ENCODE measurements at regions not wholly inside any gene's neighbourhood (a gene's known extent, or its start where the extent isn't known, plus 50 kb on each side); places are given as distances from the start of the nearest gene placed in this dataset.
"Not testable (repeated sequence)": the region's sequence is repeated elsewhere in the genome, so short reads cannot be mapped to it uniquely, and the experiment has no call there.

- Mint-ChIP-seq H3K4me3 (no peak overlapping the region), H3K9me3 (no peaks in the 10 kb centered on the region), H3K36me3 (ENCODE audit: insufficient read depth in 2 of 2) (no peaks in the 10 kb centered on the region), H3K27me3 (ENCODE audit: low read depth) (peaks cover under 1% of the 10 kb centered on the region), H3K4me1 (ENCODE audit: low read depth) (no peaks in the 10 kb centered on the region), H3K27ac (no peak overlapping the region)
- ATAC-seq (replicated peaks in 1 of 2) (no peak), DNase-seq (no peak)
These were observed 54.3 kb upstream of the LRCH1 start for GRCh38 chr13:46498650-46499049.

DNA sequence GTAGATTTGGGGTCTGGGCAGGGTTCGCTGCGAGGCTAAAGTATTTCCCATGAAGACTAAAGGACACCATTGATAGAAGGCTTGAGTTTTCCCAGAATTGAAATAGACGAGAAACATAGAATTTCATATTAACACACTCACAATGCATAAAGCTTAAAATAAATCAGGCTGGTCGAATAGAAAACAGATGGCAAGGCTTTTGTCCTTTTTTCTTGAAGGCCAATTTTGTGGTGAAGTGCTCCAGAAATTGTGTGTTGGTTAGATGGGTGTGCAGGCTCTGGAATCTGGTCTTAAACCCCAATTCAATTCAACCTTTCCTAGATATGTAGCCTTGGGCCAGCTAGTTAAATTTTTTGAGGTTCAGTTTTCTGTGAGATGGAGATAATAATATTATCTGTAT, 56.9 kb upstream of the LRCH1 start:
- Mint-ChIP-seq H3K9me3 (no peaks in the 10 kb centered on the region), H3K4me1 (ENCODE audit: low read depth) (no peaks in the 10 kb centered on the region), H3K27ac (no peak overlapping the region), H3K4me3 (no peak overlapping the region), H3K27me3 (ENCODE audit: low read depth) (no peaks in the 10 kb centered on the region), H3K36me3 (ENCODE audit: insufficient read depth in 2 of 2) (no peaks in the 10 kb centered on the region)
- ATAC-seq (replicated peaks in 1 of 2) (no peak), DNase-seq (no peak)

DNA sequence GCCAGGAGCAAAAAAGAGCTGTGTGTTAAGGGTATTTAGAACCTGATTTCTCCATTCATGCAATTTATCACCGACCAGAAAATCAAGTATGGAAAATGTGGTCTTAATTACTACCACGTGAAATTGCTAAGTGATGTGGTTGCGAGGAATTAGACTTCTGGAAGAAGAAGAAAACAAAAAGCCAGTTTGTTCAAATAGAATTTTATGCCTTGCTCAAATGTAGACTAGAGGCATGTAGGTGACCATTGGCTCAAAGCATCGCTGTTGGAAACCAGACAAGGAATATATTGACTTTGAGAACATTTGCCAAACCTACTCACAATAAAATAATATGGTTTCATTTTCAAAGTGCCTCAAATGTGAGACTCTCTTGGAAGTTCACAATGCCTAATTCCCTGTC, 57.3 kb upstream of the LRCH1 start:
- H3K9me3 Mint-ChIP-seq = no peaks in the 10 kb centered on the region
- ATAC-seq (replicated peaks in 1 of 2) (no peak), DNase-seq (no peak)
- H3K4me3 Mint-ChIP-seq = no peak overlapping the region
- H3K27me3 Mint-ChIP-seq (ENCODE audit: low read depth) = peaks cover 3% of the 10 kb centered on the region
- H3K27ac Mint-ChIP-seq = no peak overlapping the region
- no peaks in the 10 kb centered on the region for H3K4me1 Mint-ChIP-seq (ENCODE audit: low read depth)
- no peaks in the 10 kb centered on the region for H3K36me3 Mint-ChIP-seq (ENCODE audit: insufficient read depth in 2 of 2)

DNA sequence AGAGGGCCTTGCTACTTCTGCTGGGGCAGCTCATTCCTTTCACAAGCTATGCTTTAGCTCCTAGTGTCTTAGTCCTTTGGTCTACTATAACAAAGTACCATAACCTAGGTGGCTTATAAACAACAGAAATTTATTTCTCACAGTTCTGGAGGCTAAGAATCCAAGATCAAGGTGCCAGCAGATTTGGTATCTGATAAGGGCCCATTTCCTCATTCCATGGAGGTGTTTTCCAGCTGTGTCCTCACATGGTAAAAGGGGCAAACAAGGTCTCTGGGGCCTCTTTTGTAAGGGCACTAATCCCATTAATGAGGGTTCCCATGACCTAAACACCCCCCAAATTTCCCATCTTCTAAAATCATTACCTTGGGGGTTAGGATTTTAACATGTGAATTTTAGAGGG, 57.9 kb upstream of the LRCH1 start:
- H3K27me3 Mint-ChIP-seq (ENCODE audit: low read depth) = peaks cover 7% of the 10 kb centered on the region

DNA sequence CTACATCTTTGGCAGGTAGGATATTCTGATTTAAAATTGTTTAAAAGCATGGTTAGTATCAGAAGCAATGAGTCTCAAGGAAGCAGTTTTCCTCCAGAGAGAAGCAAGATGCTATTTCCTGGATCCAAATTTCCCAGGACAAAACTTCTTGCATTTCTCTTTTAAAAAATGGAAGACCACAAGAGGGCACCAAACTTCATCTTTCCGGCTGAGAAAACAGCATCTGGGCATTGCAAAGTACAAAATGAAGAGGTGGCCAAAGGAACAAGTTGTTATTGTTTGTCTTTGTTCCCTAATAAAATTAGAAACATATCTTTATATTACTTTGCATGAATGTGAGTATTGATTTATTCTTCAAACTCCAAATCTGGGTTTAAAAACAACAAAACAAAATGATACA, 60.0 kb upstream of the LRCH1 start:
- no peaks in the 10 kb centered on the region for H3K4me1 Mint-ChIP-seq (ENCODE audit: low read depth)
- ATAC-seq (replicated peaks in 1 of 2) (no peak), DNase-seq (peak in 1 of 2 donors; percentile 17)
- H3K27me3 Mint-ChIP-seq (ENCODE audit: low read depth) = peaks cover 7% of the 10 kb centered on the region
- no peaks in the 10 kb centered on the region for H3K36me3 Mint-ChIP-seq (ENCODE audit: insufficient read depth in 2 of 2)
- H3K4me3 Mint-ChIP-seq = no peak overlapping the region
- H3K9me3 Mint-ChIP-seq = no peaks in the 10 kb centered on the region
- H3K27ac Mint-ChIP-seq = no peak overlapping the region

More for the DNA sequence above, 57.9 kb upstream of the LRCH1 start:
- H3K27ac Mint-ChIP-seq = no peak overlapping the region
- no peaks in the 10 kb centered on the region for H3K4me1 Mint-ChIP-seq (ENCODE audit: low read depth)
- no peak for DNase-seq
- ATAC-seq (replicated peaks in 1 of 2) = no peak
- no peaks in the 10 kb centered on the region for H3K36me3 Mint-ChIP-seq (ENCODE audit: insufficient read depth in 2 of 2)
- no peaks in the 10 kb centered on the region for H3K9me3 Mint-ChIP-seq
- no peak overlapping the region for H3K4me3 Mint-ChIP-seq

DNA sequence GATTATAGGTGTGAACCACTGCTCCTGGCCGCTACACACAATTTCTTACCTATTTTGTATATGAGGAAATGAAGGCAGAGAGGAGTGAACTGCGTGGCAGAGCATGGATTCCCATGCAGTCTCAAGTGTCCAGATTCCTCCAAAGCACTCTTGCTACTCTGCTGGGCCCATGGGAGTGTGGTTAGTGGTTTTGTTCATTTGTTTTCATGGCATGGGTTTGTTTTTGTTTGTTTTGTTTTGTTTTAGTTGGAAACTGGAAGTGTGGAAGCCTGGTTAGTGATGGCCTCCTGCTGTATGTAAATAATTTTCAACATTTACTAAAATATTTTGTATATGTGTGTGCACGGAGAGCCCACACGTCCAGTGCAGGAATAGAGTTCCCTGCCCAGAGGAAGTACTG, 61.3 kb upstream of the LRCH1 start:
- Mint-ChIP-seq H3K36me3 (ENCODE audit: insufficient read depth in 2 of 2) (no peaks in the 10 kb centered on the region), H3K4me3 (no peak overlapping the region), H3K9me3 (no peaks in the 10 kb centered on the region), H3K4me1 (ENCODE audit: low read depth) (no peaks in the 10 kb centered on the region), H3K27ac (no peak overlapping the region), H3K27me3 (ENCODE audit: low read depth) (peaks cover 7% of the 10 kb centered on the region)
- DNase-seq = no peak
- ATAC-seq (replicated peaks in 1 of 2) = no peak

- ATAC-seq (replicated peaks in 1 of 2) = peak in 1 of 2 donors; percentile 54
- H3K9me3 Mint-ChIP-seq; DNase-seq; H3K27ac Mint-ChIP-seq; H3K4me1 Mint-ChIP-seq (ENCODE audit: low read depth); H3K27me3 Mint-ChIP-seq (ENCODE audit: low read depth); H3K36me3 Mint-ChIP-seq (ENCODE audit: insufficient read depth in 2 of 2); H3K4me3 Mint-ChIP-seq: not testable (repeated sequence)
These were observed 62.3 kb upstream of the LRCH1 start for GRCh38 chr13:46490713-46491112.

DNA sequence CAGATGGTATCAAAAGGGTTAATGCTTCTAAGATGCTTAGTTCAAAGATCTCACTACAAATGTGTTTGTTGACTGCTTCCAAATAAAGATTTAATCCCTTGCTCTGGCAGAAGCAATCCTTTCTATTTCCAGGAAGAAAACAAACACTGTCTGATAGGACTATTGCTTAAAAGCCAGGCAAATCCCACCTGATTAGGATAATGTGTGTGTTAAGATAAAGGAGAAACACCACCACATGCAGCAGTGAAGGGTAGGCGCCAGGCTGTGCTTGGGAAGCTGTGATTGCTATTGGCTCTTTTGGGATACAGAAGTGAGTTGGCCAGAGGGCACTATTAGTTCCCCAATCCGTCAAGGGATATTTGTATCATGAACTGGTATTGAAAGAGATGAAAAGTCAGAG, 62.8 kb upstream of the LRCH1 start:
- ATAC-seq (replicated peaks in 1 of 2) = no peak
- Mint-ChIP-seq H3K27me3 (ENCODE audit: low read depth) (peaks cover 7% of the 10 kb centered on the region), H3K9me3 (peaks cover 0 to 2% of the 10 kb centered on the region in 2 donors), H3K4me3 (no peak overlapping the region), H3K4me1 (ENCODE audit: low read depth) (no peaks in the 10 kb centered on the region), H3K36me3 (ENCODE audit: insufficient read depth in 2 of 2) (no peaks in the 10 kb centered on the region), H3K27ac (no peak overlapping the region)
- DNase-seq = no peak

DNA sequence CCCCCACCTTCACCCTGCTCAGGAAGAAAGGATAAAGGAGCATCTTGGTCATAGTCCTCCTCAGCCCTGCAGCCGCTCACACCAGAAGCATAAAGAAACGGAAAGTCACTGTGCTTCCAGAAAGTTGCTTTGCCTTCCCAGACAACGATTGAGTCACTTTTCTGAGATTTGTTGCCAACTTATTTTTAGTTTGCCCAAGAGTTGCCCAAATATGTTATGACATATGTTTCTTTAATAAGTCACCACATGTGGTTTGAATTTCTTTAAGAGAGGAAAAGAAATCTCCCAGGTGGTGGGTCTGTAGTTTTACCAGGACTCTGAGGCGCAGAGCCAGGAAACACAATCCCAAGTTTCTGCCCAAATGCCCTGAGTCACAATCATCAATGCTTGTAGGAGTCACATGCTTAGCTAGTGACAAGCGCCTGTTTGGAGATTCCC, 63.4 kb upstream of the LRCH1 start:
- ATAC-seq (replicated peaks in 1 of 2) (peak in 1 of 2 donors; percentile 19), DNase-seq (no peak)
- no peak overlapping the region for H3K27ac Mint-ChIP-seq
- H3K4me1 Mint-ChIP-seq (ENCODE audit: low read depth) = no peaks in the 10 kb centered on the region
- peaks cover 7% of the 10 kb centered on the region for H3K27me3 Mint-ChIP-seq (ENCODE audit: low read depth)
- no peak overlapping the region for H3K4me3 Mint-ChIP-seq
- peaks cover 2 to 8% of the 10 kb centered on the region in 2 donors for H3K9me3 Mint-ChIP-seq
- peaks cover under 1 to 2% of the 10 kb centered on the region in 2 donors for H3K36me3 Mint-ChIP-seq (ENCODE audit: insufficient read depth in 2 of 2)

- ATAC-seq (replicated peaks in 1 of 2) (no peak), DNase-seq (no peak)
- H3K4me3 Mint-ChIP-seq = no peak overlapping the region
- peaks cover 7 to 17% of the 10 kb centered on the region in 2 donors for H3K9me3 Mint-ChIP-seq
- peaks cover 5 to 6% of the 10 kb centered on the region in 2 donors for H3K36me3 Mint-ChIP-seq (ENCODE audit: insufficient read depth in 2 of 2)
- H3K27ac Mint-ChIP-seq = no peak overlapping the region
- no peaks in the 10 kb centered on the region for H3K4me1 Mint-ChIP-seq (ENCODE audit: low read depth)
- H3K27me3 Mint-ChIP-seq (ENCODE audit: low read depth) = peaks cover 7% of the 10 kb centered on the region
These were observed 65.2 kb upstream of the LRCH1 start for GRCh38 chr13:46487748-46488147.

DNA sequence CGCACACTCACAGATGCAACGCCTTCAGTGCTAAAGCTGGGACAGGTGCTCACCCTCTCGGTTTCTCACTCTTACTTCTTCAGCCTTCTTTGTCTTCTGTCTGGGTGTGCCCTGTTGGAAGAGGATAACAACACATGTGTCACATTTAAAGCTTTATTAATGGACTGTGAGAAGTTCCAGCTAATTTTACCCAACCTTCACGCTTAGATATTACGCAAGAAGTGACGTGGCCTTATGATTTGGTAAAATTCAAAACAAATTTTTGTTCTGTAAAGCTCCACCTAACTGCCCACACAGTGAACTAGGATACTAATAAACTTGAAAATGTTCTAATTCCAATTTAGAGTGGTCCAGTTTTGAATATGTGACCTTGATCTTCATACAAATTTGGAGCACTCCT, 66.7 kb upstream of the LRCH1 start:
- ATAC-seq (replicated peaks in 1 of 2) (no peak), DNase-seq (no peak)
- peaks cover 7 to 17% of the 10 kb centered on the region in 2 donors for H3K9me3 Mint-ChIP-seq
- H3K27me3 Mint-ChIP-seq (ENCODE audit: low read depth) = peaks cover 7% of the 10 kb centered on the region
- no peak overlapping the region for H3K4me3 Mint-ChIP-seq
- H3K4me1 Mint-ChIP-seq (ENCODE audit: low read depth) = no peaks in the 10 kb centered on the region
- H3K27ac Mint-ChIP-seq = no peak overlapping the region
- peaks cover 5 to 6% of the 10 kb centered on the region in 2 donors for H3K36me3 Mint-ChIP-seq (ENCODE audit: insufficient read depth in 2 of 2)

GRCh38 chr13:46484561-46484960, 68.4 kb upstream of the LRCH1 start:
- no peak overlapping the region for H3K4me3 Mint-ChIP-seq
- H3K36me3 Mint-ChIP-seq (ENCODE audit: insufficient read depth in 2 of 2) = peaks cover 5 to 6% of the 10 kb centered on the region in 2 donors
- H3K4me1 Mint-ChIP-seq (ENCODE audit: low read depth) = no peaks in the 10 kb centered on the region
- no peak for DNase-seq
- no peak overlapping the region for H3K27ac Mint-ChIP-seq
- ATAC-seq (replicated peaks in 1 of 2) = no peak
- H3K9me3 Mint-ChIP-seq = peaks cover 7 to 17% of the 10 kb centered on the region in 2 donors
- peaks cover under 1% of the 10 kb centered on the region for H3K27me3 Mint-ChIP-seq (ENCODE audit: low read depth)

- Mint-ChIP-seq H3K27me3 (ENCODE audit: low read depth) (peaks cover 10% of the 10 kb centered on the region), H3K4me3 (no peak overlapping the region), H3K36me3 (ENCODE audit: insufficient read depth in 2 of 2) (peaks cover 5 to 6% of the 10 kb centered on the region in 2 donors), H3K27ac (no peak overlapping the region), H3K9me3 (peaks cover 11 to 16% of the 10 kb centered on the region in 2 donors), H3K4me1 (ENCODE audit: low read depth) (no peaks in the 10 kb centered on the region)
- ATAC-seq (replicated peaks in 1 of 2) (no peak), DNase-seq (no peak)
These were observed 71.8 kb upstream of the LRCH1 start for GRCh38 chr13:46481166-46481565.

GRCh38 chr13:46480131-46480530, 72.8 kb upstream of the LRCH1 start:
- Mint-ChIP-seq H3K4me1 (ENCODE audit: low read depth) (no peaks in the 10 kb centered on the region), H3K27me3 (ENCODE audit: low read depth) (peaks cover 10% of the 10 kb centered on the region), H3K4me3 (no peak overlapping the region), H3K27ac (no peak overlapping the region), H3K9me3 (peaks cover 11 to 14% of the 10 kb centered on the region in 2 donors), H3K36me3 (ENCODE audit: insufficient read depth in 2 of 2) (peaks cover 5 to 6% of the 10 kb centered on the region in 2 donors)
- ATAC-seq (replicated peaks in 1 of 2) (no peak), DNase-seq (no peak)
